Kasumi-1 (cell line): ENCODE measurements at regions not wholly inside any gene's neighbourhood (a gene's known extent, or its start where the extent isn't known, plus 50 kb on each side); places are given as distances from the start of the nearest gene placed in this dataset.
"Not testable (repeated sequence)": the region's sequence is repeated elsewhere in the genome, so short reads cannot be mapped to it uniquely, and the experiment has no call there.

Source experiments
- DNase-seq, 2 experiments: peaks; one replicate each; lab custom pipeline; 2025; lab: John Stamatoyannopoulos, UW

DNA sequence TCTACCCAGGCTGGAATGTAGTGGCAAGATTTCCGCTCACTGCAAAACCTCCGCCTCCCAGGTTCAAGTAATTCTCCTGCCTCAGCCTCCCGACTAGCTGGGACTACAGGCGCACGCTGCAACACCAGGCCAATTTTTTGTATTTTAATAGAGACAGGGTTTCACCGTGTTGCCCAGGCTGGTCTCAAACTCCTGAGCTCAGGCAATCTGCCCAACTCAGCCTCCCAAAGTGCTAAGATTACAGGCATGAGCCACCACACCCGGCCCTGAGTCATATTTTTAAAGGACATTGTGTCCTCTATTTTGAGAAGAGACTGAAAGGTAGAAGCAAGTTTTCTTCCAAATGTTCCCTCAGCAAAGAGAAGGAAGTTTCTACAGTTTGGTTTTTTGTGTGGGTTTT is 227.1 kb downstream of the KCTD12 start:
- not testable (repeated sequence) for DNase-seq

DNA sequence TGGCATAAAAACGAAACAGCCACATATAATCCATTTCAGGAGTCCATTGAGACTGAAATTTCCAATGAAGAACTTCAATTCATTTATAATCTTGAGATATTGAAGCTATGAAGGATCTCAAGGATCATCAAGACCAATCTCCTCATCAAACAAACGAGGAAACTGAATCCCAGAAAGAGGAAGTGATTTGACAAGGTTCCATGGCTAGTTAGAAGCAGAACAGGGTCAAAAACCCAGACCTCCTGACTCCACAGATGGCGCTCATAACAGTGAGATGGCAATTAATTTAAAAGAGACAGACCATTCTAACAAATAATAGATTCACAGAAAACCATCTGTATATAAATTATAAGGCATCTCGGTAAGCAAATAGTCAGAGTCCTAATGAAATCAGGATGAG is 229.7 kb downstream of the KCTD12 start:
- peak in 1 of 2 experiments; percentile 27 for DNase-seq

DNA sequence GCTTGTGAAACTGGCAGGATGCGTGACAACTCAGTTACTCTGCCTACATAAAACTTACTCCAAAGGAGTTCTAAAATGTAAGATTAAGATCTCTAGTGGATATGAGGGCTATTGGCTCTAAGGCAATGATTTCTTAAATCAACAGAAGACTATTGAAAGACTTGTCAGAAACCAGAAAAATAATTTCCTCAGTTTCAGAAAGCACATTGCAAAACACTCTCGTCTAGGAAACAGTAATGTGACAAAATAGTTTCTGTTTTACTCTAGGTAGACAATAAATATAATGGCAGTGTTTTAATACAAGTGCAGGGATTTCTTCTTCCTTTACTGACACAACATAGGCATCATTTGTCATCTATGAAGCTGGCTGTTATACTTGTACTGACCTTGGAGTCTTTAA is 230.1 kb downstream of the KCTD12 start:
- no peak for DNase-seq

DNA sequence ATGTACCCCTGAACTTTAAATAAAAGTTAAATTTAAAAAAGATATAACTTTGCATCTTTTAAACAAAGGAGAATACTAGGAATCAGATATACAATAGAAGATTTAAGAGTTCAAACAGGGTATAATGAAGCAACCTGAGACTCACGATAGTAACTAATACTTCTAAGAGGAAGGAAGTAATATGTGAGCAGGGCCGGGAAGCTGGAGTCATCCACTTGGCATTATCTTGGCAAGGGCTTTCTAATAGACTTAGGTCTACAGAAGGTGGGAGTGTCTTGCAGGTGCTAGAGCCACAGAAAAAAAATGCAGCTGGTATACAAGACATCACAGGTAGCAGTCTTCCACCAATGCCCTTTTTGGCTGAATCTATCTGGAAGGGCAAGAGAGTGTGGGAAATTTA is 231.9 kb downstream of the KCTD12 start:
- peak in 1 of 2 experiments; percentile 2 for DNase-seq

DNA sequence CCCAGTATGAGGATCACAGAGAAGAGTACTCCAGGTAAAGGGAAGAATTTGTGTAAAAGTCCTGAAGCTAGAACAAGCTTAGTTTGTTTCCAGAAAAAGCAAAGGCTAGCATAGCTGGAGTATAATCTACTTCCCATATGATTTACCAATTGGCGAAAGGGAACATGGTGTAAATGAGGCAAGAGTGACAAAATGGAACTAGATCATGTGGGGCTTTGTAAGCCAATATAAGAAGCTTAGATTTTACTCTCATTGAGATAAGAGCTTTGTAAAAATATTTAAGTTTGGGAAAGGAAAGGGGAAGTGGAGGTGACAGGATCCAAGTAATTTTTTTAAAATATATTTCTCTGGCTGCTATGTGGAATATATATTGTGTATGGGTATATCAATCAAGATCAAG is 234.9 kb downstream of the KCTD12 start:
- DNase-seq: no peak

DNA sequence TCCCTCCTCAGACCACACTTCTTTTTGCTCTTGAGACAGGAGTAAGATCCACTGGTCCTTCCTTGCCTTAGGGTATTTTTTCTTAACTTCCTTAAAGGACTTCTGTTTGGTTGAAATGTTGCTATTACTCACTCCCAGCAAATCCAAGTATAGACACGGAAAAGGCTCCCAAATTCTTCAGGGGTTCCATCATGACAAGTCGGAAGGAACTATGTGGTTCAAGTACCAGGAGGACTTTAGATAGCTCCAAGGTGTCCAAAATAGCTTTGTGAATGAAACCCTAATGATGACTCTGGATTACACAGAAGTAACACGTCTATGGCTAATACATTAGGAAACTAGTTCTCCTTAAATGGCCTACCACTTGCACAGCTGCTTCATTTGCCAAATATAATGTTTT is 238.7 kb downstream of the KCTD12 start:
- DNase-seq: no peak

DNA sequence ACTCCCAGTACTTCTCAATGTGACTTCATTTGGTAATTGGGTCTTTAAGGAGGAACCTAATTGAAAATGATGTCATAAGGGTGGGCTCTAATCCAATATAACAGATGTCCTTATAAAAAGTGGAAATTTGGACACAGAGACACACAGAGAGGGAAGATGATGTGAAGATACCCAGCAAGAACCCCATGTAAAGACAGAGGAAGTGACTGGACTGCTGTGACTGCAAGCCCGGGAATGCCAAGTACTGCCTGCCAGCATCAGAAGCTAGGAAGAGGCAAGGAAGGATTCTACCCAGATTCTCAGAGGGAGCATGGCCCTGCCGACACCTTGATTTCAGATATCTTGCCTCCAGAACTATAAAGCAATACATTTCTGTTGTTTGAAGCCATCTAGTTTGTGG is 239.3 kb downstream of the KCTD12 start:
- no peak for DNase-seq

DNA sequence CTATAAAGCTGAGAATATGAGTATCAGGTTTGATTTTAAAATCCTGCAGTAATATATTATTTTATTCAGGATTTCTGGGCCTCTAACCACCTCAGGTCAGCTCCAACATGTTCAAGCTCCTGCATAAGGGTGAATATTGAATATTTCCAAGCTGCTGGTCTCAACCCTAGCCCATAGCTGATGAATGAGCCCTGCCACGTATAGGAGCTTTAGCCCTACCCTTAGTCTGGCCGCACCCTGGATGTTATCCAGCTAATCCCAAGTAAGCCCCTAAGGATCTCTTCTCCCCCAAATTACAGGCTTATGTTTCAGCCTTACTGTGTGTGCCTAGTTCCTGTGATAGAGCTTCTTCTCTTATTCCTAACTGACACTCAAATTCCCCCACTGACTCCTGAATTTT is 240.6 kb downstream of the KCTD12 start:
- no peak for DNase-seq

DNA sequence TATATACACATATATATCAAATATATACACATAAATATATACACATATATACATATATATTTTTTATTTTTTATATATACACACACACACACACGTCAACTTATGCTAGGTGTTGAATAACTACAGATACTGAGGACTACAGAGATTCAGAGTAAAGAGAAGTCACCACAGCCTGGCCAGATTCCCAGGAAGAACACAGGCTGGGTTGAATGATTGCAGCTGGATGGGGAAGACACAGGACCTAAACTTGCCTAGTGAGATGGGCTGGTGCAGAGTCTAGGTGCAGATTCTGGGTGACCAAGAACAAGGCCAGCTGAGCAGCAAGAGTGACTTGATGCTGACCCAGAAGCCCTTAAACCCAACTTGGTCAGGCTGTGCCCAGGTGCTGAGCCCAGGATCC is 241.3 kb downstream of the KCTD12 start:
- no peak for DNase-seq

DNA sequence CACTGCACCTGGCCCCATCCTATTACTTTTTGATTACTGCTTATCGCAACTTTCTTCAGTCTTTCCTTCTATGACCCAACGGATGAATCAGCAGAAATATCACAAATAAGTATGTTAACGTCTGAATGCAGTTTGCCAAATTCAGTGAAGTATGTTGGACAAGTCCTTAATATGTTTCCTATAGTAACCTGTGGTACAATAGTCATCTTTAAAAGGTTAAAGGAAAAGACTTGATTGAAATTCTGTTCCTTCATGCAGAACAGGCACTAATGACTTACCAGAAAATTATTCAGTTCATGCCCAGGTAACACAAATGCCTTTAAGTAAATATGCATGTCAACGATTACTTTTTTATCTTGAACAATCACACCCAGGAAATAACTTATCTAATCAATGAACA is 242.6 kb downstream of the KCTD12 start:
- DNase-seq: no peak

DNA sequence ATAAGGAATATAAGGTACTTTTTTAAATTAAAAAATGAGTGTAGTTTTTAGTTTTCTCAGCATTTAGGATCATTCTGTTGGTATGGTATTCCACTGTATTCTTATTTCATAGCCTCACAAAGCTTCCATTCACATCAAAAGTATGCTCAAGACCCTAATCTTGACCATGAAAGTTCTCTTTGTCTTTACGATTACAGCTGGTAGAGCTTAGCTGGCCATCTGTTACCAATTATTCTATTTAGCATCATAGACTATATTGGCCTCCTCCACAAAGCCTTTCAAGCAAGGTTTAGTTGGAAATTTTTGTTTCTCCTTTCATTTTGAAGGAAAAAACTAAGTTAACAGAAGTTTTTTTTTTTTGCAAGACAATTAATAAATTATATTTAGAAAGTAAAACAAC is 245.1 kb downstream of the KCTD12 start:
- no peak for DNase-seq

DNA sequence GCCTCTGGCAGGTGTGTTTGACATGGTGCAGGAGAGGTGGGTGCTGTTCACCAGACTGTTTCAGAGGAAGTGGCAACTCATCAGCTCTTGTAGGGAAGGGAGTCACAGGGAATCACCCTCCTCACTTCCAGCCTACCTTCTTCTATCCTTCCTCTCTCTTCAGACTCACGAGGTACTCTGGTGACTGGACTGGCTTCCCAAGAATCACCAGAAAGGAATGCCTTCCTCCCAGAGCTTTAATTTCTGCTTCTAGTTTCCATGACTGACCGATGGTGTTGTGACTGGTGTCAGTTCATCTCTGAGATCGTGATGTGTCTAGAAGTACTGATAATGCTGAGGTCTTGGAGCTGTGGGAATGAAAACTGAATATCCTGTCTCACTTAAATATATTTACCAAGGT is 247.3 kb downstream of the KCTD12 start:
- no peak for DNase-seq

DNA sequence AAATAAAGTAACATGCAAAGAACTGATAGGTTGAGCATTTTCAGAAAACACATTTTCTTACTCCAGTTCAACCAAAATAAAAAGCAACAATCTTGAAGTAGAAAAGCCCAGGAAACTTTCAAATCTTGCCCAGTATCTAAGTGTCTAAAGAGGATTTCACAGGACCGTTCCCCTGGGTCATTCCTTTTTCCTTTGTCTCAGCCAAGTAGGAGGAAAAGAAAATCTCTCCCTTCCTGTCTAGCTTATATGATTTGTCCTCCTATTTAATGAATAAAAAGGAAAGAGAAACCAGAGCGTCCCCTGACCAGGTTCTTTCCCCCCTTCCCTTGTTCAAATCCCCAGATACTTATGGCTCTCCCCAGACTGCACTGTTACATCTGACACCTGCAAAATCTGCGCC is 248.0 kb downstream of the KCTD12 start:
- DNase-seq: no peak

DNA sequence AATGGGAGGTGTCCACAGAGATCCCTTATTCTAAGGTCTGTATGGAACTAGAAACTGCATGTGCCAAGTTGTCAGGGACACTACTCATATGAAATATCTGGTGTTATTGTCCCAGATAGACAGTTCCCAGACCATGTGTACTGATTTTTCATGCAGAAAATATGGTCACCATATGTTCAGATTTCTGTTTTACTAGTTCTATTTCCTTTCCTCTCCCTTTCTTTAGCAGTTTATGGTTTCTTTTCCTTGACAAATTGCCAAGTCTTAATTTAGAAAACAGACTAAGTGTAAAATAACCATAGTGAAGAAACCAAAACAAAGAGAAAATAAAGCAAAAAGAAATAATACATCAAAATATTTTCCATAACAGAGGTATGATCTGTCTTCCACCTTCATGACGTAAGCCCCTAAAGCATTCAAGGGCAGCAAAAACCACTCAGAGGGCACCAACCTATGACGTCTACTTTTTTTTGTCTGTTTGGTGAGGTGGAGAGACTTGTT is 248.5 kb downstream of the KCTD12 start:
- no peak for DNase-seq

DNA sequence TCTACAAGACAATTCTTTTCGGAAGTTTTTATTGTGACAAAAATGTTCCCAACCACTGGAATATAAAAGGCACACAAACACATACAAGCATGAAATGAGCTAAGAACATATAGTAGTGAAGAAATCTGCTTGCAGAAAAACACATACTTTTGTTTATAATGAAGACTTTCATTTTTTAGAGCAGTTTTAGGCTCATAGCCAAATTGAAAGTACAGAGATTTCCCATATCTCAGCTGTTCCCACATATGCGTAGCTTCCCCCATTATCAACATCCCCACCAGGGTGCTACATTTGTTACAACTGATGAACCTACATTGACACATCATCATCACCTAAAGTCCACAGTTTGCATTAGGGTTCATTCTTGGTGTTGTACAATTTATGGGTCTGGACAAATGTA is 249.4 kb downstream of the KCTD12 start:
- no peak for DNase-seq

DNA sequence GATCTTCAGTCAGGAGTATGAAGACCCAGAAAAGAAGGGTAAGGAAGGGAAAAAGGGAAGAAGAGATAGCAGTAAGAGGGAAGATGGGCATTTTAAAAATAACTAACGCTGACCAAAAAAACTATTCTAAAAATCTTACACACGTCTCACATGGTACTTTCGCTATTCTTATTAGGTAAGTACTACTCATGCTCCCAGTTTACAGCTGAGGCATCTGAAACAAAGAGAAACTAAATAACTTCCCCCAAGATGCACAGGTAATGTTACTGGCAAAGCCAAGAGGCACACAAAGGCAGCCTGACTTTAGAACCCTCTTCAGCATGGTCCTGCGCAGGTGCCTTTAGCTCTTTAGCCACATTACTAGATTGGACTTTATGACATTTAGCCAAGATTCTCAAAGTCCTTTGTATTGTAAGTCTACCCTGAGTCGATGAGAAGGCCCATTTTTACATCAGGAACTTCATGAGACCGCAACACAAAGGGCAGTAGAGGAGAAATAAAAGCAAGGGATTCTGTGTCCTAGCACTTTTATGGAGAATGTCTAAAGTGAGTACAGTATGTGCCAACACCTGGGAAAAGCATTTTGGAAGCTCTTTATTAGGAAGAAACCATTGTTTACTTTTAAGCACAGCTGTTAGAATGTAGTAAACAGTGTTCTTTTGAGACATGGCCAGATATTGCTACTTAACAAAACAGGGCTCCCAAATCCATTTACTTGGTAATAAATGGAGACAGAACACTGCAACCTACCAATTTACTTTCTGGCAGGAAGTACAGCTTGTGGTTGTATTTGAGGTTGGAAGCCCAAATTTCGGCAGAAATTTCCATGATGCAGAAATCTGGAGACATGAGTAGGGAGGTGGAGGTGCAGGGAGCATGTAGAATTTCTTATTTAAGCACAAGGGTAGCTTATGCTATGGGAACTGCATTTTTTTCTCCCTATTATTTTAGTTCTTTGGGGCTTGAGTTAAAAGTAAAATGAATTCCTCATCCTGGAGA is 250.7 kb downstream of the KCTD12 start:
- DNase-seq: no peak

DNA sequence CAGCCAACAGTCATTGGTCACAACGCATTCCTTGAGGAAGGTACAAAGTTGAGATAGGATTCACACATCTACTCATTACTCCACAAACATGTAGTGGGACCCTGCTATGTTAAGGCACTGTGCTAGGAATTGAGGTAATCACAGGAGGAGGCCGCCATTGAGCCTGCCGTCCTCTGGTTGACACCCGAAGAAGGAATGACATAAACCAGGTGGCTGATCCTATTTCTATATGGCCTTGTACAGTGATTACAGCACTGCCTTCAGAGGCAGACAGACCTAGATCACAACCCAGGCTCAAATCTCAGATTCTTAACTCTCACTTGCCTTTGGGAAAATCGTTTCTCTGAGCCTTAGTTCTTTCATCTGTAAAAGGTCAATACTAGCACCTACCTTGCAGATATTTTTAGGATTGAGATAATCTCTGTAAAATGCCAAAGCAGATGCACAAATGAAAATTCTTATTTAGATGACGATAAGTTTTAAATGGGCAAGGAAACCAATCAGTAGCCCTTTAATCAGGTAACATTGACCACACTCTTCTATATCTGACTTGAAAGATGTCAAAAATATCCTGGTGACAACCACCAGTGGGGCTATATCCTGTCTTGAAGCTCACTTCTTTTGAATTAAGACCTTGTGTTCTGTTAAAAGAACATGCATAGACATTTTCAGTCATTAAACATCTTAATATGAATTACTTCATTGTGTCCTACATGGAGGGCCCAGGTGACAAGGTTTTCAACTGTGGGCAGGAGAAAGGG is 251.6 kb downstream of the KCTD12 start:
- DNase-seq: no peak

DNA sequence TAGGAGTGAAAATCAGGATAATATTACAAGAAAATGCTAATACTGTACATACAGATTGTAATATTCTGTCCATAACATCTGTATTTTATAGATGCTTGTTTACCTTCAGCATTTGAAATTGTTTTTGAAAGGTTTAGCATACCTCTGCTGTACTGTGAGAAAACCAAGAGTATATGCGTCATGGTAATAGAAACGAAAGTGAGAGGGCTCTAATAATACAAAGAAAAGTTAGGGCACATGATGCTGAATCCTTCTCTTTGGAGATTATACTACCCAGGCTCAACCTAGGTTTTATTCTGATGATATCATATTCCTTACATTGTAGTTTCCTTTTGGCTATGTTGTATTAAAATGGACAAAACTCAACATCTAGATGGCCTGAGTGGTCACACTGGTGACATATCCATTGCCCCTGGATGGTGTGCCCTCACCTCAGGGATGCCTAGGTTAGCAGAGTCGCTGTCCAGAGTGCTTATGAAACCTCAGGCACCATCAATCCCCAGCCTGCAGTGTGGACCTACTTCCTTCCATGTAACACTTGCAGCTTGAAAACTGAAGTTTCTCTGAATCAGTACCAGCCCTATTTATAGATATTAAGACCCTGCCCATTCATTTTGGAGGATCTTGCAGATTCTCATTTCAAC is 253.7 kb downstream of the KCTD12 start:
- peak; percentile 33 to 51 for DNase-seq

DNA sequence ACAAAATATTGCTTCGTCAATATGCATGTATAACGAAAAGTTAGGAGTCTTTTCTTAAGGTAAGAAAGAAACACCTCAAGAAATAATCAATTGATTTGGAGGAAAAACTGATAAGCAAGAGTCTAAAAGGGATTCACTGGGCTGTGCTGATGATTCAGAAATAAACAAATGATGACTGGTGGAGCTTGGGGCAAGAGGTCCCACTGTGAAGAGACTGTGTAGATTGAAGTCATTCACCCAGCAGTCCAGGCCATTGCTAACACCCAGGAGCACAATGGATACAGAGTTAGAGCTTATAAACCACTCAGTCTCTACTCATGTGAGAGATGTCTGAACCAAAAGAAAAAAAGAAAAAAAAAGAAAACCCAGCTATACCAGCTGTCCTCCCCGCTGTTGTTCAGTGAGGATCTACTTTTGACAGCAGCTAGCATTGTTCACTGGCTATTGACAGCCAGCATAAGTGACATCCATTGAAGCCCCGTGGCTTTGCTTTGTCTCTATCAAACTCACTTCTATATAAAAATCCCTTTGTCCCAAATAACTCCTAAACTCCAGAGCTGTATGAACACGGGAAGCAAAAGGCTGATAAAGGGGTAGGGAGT is 255.5 kb downstream of the KCTD12 start:
- DNase-seq: no peak

DNA sequence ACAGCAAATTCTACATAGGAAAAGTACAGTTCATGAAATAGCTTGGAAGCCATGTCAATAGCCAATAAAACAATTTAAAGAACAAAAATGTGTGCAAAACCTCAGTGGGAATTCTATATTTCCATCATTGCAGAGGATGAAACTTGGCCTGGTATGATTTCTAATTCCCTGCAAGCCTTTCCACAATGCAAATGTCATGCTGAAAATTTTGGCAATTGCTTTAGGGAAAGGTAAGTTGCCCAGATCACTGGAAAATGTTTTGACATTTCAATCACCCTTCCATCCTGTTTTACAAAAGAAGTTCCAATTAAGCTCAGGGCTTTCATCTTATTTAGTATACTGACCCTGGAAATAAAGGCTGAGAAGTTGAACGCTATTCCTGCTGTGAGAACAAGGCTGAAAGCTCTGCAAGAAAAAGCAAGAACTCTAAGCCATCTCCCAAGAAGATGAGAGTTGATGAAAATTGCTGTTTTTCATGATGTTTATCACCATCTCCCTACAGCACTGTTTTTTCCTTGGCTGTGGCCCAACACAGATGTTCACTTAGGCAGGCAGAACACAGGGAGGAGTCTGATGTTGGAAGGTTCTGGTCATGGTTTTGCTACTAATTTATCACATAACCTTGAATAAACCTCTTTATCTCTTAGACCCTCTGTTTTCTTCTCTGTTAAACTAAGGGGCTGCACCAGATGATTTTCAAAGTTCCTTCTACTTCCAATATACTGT is 263.7 kb downstream of the KCTD12 start:
- DNase-seq: no peak

DNA sequence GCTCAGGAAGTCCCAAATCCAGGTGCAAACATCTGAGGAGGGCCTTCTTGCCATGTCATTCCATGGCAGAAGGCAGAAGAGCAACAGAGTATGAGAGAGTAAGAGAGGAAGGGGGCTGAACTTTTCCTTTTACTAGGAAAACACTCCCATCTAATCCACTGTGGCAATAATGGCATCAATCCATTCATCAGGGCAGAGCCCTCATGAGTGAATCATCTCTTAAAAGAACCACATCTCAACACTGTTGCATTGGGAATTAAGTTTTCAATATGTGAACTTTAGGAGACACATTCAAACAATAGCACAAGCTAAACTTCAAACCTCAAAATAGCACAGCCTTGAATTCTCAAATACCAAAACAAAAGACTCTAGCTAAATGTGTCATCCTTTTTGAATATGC is 264.5 kb downstream of the KCTD12 start:
- no peak for DNase-seq
